Mucosa of rectum (tissue), 2 donors: ENCODE measurements at regions not wholly inside any gene's neighbourhood (a gene's known extent, or its start where the extent isn't known, plus 50 kb on each side); places are given as distances from the start of the nearest gene placed in this dataset.

ENCODE experiments used
- H3K27ac ChIP-seq, 2 donors: one replicate each; pipeline ENCODE4 v1.7.0; 2013; ENCODE audit warnings: inconsistent platforms in 2 of 2, low read depth in 2 of 2, low read length in 2 of 2
- H3K27me3 ChIP-seq, 2 donors: one replicate each; pipeline ENCODE4 v1.7.0; 2013; ENCODE audit warnings: low read length in 2 of 2; ENCODE audit not compliant: control insufficient read depth in 2 of 2, insufficient read depth in 2 of 2
- H3K36me3 ChIP-seq, 2 donors: one replicate each; pipeline ENCODE4 v1.7.0; 2013; ENCODE audit warnings: low read length in 2 of 2; ENCODE audit not compliant: control insufficient read depth in 2 of 2, insufficient read depth in 2 of 2
- H3K4me1 ChIP-seq, 2 donors: one replicate each; pipeline ENCODE4 v1.7.0; 2013; ENCODE audit warnings: low read length in 2 of 2, mild to moderate bottlenecking in 1 of 2; ENCODE audit not compliant: control insufficient read depth in 2 of 2, insufficient read depth in 2 of 2
- H3K4me3 ChIP-seq, 2 donors: one replicate each; pipeline ENCODE4 v1.7.0; 2013; ENCODE audit warnings: low read length in 2 of 2
- H3K9ac ChIP-seq, 2 donors: one replicate each; pipeline ENCODE4 v1.7.0; 2013; ENCODE audit warnings: low read length in 2 of 2, low read depth in 1 of 2, mild to moderate bottlenecking in 1 of 2
- H3K9me3 ChIP-seq, 2 donors: one replicate each; pipeline ENCODE4 v1.7.0; 2013; ENCODE audit warnings: low read length in 2 of 2; ENCODE audit not compliant: control insufficient read depth in 2 of 2
- donor health status: healthy.
- donor health status: Normal muscosa, but diverticular disease.

DNA sequence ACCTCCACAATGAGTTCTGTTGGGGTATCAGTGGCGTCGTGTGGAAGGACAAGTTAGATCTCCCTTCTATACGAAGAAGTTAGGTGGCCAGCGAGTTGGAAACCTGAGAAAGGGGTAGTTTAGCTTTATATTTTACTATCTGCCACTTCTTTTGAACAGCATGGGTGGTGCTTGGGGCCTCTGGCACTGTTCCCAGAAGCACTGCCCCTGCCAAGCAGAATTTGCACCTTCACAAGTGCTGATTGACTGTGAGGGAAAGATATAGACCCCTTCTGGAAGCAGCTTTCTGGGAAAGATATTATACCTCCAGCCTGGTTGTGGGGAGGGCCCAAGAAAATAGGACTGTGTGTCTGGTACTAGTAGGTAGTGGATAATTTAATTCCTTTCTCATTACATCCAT, 246.9 kb downstream of the FBXO8 start:
- no peak overlapping the region for H3K27ac ChIP-seq
- no peaks in the 10 kb centered on the region for H3K4me1 ChIP-seq
- no peaks in the 10 kb centered on the region for H3K9me3 ChIP-seq
- H3K9ac ChIP-seq = no peak overlapping the region
- H3K27me3 ChIP-seq = no peaks in the 10 kb centered on the region
- no peaks in the 10 kb centered on the region for H3K36me3 ChIP-seq
- H3K4me3 ChIP-seq = no peak overlapping the region

GRCh38 chr4:174036111-174036510, 247.4 kb downstream of the FBXO8 start:
- H3K36me3 ChIP-seq = no peaks in the 10 kb centered on the region
- H3K4me1 ChIP-seq = no peaks in the 10 kb centered on the region
- H3K9ac ChIP-seq = no peak overlapping the region
- no peak overlapping the region for H3K4me3 ChIP-seq
- H3K27me3 ChIP-seq = no peaks in the 10 kb centered on the region
- H3K9me3 ChIP-seq = no peaks in the 10 kb centered on the region
- H3K27ac ChIP-seq = no peak overlapping the region

GRCh38 chr4:174023641-174024040, 259.8 kb downstream of the FBXO8 start:
- H3K27me3 ChIP-seq = no peaks in the 10 kb centered on the region
- no peak overlapping the region for H3K27ac ChIP-seq
- no peaks in the 10 kb centered on the region for H3K9me3 ChIP-seq
- H3K9ac ChIP-seq = no peak overlapping the region
- no peaks in the 10 kb centered on the region for H3K4me1 ChIP-seq
- no peak overlapping the region for H3K4me3 ChIP-seq
- H3K36me3 ChIP-seq = no peaks in the 10 kb centered on the region

GRCh38 chr4:174018236-174018635, 265.2 kb downstream of the FBXO8 start:
- H3K4me1 ChIP-seq = no peaks in the 10 kb centered on the region
- H3K27ac ChIP-seq = no peak overlapping the region
- no peak overlapping the region for H3K9ac ChIP-seq
- no peak overlapping the region for H3K4me3 ChIP-seq
- no peaks in the 10 kb centered on the region for H3K36me3 ChIP-seq
- H3K9me3 ChIP-seq = no peaks in the 10 kb centered on the region
- H3K27me3 ChIP-seq = no peaks in the 10 kb centered on the region

DNA sequence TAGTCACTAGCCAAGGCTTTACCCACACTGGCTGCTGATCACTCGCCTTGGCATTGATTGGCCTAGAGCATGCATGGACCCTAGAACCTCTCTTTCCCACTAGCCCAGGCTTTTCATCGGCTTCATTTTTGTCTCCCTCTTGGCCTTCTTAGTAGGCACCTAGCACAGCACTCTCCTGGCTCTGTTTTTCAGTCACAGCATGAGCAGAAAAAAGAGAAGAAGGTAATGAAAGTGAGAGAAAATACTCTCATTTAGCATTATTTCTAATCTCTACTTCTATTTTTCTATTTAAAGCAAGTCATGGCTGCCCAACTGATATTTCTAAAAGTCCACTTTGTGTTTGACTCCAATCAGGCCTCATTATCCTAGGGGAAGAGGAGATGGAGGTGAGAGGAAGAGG, 267.2 kb downstream of the FBXO8 start:
- no peak overlapping the region for H3K9ac ChIP-seq
- no peaks in the 10 kb centered on the region for H3K27me3 ChIP-seq

DNA sequence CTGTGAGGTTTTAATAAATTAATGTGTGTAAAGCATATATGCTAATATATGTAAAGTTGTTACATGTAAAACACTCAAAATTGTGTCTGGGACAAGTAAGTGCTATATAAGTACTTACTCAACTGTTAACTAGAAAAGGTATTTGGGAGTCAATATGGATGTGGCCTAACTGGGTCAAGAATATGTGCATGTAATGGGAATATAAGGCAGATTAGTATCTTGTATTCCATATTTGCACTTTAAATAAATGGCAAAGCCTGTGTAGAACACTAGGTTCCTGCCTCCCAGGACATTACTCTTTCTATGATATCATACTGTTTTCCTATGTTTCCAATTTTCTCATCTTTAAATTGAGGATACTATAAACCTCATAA, 270.6 kb downstream of the FBXO8 start:
- Histone ChIP-seq H3K9ac (no peak overlapping the region), H3K27ac (no peak overlapping the region), H3K4me1 (no peaks in the 10 kb centered on the region), H3K4me3 (no peak overlapping the region), H3K36me3 (no peaks in the 10 kb centered on the region), H3K9me3 (no peaks in the 10 kb centered on the region), H3K27me3 (no peaks in the 10 kb centered on the region)

More for the DNA sequence above, 267.2 kb downstream of the FBXO8 start:
- no peaks in the 10 kb centered on the region for H3K9me3 ChIP-seq
- no peaks in the 10 kb centered on the region for H3K36me3 ChIP-seq
- no peak overlapping the region for H3K4me3 ChIP-seq
- H3K4me1 ChIP-seq = no peaks in the 10 kb centered on the region
- no peak overlapping the region for H3K27ac ChIP-seq

DNA sequence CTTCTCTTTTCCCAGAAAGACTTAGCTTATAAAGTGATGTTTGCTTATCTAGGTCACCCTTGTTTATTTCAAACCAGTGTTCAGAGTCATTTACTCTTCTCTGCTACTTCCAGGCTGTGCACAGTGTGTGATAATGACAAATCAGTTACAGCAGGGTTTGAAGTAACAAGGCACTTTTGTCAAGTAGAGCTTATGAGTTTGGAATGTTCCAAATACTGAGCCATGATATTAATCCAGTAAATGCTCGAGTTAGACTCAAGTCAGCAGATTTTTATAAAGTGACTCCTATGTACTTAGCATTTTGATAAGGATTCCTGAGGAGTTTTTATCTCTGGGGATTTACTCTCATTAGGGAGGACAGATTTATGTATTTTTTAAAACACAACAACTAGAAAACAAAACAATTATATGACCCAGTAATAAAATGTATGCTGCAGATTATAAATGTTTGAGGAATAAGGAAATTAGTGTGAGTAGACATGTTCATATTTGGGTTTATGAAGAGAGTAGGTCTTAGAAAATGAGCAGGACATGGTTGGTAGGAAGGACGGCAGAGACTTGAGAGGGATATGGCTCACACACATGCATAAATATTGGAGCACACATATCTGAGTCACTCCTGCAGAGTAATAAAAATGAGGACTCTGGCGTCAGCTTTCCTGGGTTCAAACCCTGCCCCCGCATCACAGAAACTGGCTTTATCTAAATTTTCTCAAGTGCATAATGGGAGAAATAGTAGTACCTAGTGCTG, 271.2 kb downstream of the FBXO8 start:
- no peaks in the 10 kb centered on the region for H3K4me1 ChIP-seq
- no peaks in the 10 kb centered on the region for H3K9me3 ChIP-seq
- no peak overlapping the region for H3K27ac ChIP-seq

DNA sequence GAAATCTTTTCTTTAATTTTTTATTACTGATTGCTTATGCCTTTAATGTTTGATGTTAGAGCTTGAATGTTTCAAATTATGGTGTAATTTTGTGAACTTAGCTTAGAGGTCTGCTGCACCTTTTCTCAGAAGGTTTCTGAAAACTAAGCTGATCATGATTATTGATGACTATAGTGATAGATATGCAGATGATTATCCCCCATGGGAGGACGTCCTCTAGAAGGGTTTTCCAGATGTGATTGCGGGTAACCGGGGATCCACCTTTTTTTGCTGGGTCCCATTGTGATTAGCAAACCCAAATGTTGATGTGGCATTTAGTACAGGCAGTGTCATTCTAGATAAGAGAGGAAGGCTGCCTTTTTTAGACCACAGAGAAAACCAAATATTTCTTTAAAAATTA, 272.9 kb downstream of the FBXO8 start:
- H3K36me3 ChIP-seq = no peaks in the 10 kb centered on the region
- H3K27ac ChIP-seq = no peak overlapping the region
- no peaks in the 10 kb centered on the region for H3K4me1 ChIP-seq
- H3K27me3 ChIP-seq = no peaks in the 10 kb centered on the region
- H3K9me3 ChIP-seq = no peaks in the 10 kb centered on the region
- H3K9ac ChIP-seq = no peak overlapping the region
- H3K4me3 ChIP-seq = no peak overlapping the region

More for the DNA sequence above, 271.2 kb downstream of the FBXO8 start:
- Histone ChIP-seq H3K9ac (no peak overlapping the region), H3K27me3 (no peaks in the 10 kb centered on the region), H3K36me3 (no peaks in the 10 kb centered on the region), H3K4me3 (no peak overlapping the region)

DNA sequence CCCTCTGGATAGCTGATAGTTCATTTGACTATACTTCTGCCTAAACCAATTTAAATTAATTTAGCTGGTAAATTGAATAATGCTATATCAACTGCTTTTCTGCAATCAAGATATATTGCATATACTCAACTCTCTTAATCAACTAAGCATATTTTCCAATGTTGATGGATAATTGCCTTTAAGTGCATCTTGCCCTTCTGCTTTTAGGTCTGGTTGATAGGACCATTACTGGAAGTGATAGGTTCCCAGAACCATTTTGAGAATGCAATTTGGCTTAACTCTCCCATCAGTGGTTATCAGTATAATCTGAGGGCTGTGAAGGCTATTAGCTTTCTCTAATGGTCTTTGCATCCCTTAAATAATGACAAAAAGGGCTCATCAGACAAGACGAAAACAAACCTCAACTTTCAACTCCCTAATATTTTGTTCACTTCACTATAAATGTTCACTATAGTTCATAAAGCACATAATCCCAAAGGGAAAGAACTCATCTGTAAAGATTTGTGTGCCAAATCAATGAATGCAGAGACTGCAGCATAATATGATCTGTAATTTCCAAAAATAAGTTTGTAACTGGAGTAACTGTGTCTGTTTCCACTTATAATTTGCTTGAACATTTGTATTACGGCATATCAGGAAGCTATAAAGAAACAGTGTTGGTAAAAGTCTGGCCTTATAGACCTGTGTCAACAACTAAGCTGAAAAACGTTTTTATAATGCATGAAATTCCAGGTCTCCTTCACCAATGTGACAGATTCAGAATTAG, 273.6 kb downstream of the FBXO8 start:
- H3K9me3 ChIP-seq = no peaks in the 10 kb centered on the region
- no peaks in the 10 kb centered on the region for H3K27me3 ChIP-seq
- no peak overlapping the region for H3K4me3 ChIP-seq
- no peak overlapping the region for H3K27ac ChIP-seq
- H3K4me1 ChIP-seq = no peaks in the 10 kb centered on the region
- no peaks in the 10 kb centered on the region for H3K36me3 ChIP-seq
- no peak overlapping the region for H3K9ac ChIP-seq

DNA sequence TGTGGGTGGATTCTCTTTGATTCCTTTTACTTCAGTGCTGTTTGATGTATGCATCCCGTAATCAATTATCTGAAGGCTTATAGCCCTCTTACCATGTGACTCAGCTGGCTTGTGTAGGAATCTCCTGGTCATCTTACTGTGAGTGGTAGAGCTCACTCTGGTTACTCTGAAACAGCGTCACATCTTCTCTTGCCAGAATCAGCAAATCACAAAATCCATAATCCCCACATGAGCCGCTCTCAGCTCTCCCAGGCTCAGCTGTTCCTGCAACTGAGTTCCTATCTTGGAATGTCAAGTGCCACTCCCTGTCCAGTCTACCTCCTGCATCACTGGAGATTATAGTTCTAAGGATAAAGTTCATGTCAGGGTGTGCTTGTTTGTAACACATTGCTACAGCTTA, 278.0 kb downstream of the FBXO8 start:
- Histone ChIP-seq H3K27ac (no peak overlapping the region), H3K27me3 (no peaks in the 10 kb centered on the region), H3K4me1 (no peaks in the 10 kb centered on the region), H3K36me3 (no peaks in the 10 kb centered on the region), H3K9ac (no peak overlapping the region), H3K4me3 (no peak overlapping the region), H3K9me3 (no peaks in the 10 kb centered on the region)
